Mucosa of gallbladder (tissue), 1 donor: ENCODE measurements at regions not wholly inside any gene's neighbourhood (a gene's known extent, or its start where the extent isn't known, plus 50 kb on each side); places are given as distances from the start of the nearest gene placed in this dataset.
"Not testable (repeated sequence)": the region's sequence is repeated elsewhere in the genome, so short reads cannot be mapped to it uniquely, and the experiment has no call there.

Experiments used
- DNase-seq: peaks from one replicate; pipeline ENCODE4 v3.0.0-alpha.2; 2020; ENCODE audit warnings: low spot score
- donor health status: DM: no; HTN: no; CAD: no.

GRCh38 chr14:71396050-71396677, 488.9 kb downstream of the PCNX1 start:
- no peak for DNase-seq

GRCh38 chr14:71397371-71397770, 490.1 kb downstream of the PCNX1 start:
- no peak for DNase-seq

GRCh38 chr14:71398450-71398849, 491.2 kb downstream of the PCNX1 start:
- no peak for DNase-seq

GRCh38 chr14:71399057-71399487, 491.8 kb downstream of the PCNX1 start:
- no peak for DNase-seq

- no peak for DNase-seq
These were observed 493.6 kb downstream of the PCNX1 start for GRCh38 chr14:71400871-71401321.

- DNase-seq, result not testable (repeated sequence)
These were observed 495.2 kb downstream of the PCNX1 start for GRCh38 chr14:71402415-71402814.

- peak; percentile 16 for DNase-seq
These were observed 496.4 kb downstream of the PCNX1 start for GRCh38 chr14:71403656-71404055.

- DNase-seq, result no peak
These were observed 498.4 kb downstream of the PCNX1 start for GRCh38 chr14:71405676-71406075.

- no peak for DNase-seq
These were observed 501.2 kb downstream of the PCNX1 start for GRCh38 chr14:71408362-71409030.

GRCh38 chr14:71410578-71411284, 503.5 kb downstream of the PCNX1 start:
- no peak for DNase-seq

GRCh38 chr14:71411285-71411595, 504.0 kb downstream of the PCNX1 start:
- DNase-seq, result no peak

GRCh38 chr14:71411738-71412137, 504.5 kb downstream of the PCNX1 start:
- DNase-seq, result no peak

GRCh38 chr14:71414631-71415403, 507.6 kb downstream of the PCNX1 start:
- DNase-seq, result no peak

- DNase-seq, result no peak
These were observed 508.1 kb downstream of the PCNX1 start for GRCh38 chr14:71415404-71415690.

- no peak for DNase-seq
These were observed 509.1 kb downstream of the PCNX1 start for GRCh38 chr14:71416392-71416791.

- no peak for DNase-seq
These were observed 511.4 kb downstream of the PCNX1 start for GRCh38 chr14:71418532-71419245.

GRCh38 chr14:71423481-71423880, 508.7 kb upstream of the RGS6 start:
- no peak for DNase-seq

GRCh38 chr14:71424941-71425340, 507.3 kb upstream of the RGS6 start:
- DNase-seq, result no peak

GRCh38 chr14:71426001-71426400, 506.2 kb upstream of the RGS6 start:
- no peak for DNase-seq

- DNase-seq, result no peak
These were observed 502.3 kb upstream of the RGS6 start for GRCh38 chr14:71429902-71430301.

GRCh38 chr14:71430321-71430677, 501.9 kb upstream of the RGS6 start:
- DNase-seq, result no peak
